Prostate gland (tissue), 2 donors: ENCODE measurements at regions not wholly inside any gene's neighbourhood (a gene's known extent, or its start where the extent isn't known, plus 50 kb on each side); places are given as distances from the start of the nearest gene placed in this dataset.

Experiments used
- CTCF ChIP-seq, 4 experiments: fragments of 200-600 bp in 2 of 4; fragments of 450-650 bp in 2 of 4; sonication (generic) in 2 of 4; IDR thresholded peaks; 1 replicate in 3 of 4; 2 replicates in 1 of 4; pipeline ENCODE4 v1.5.1; 2016 to 2019; ENCODE audit warnings: antibody characterized with exemption in 4 of 4, mild to moderate bottlenecking in 2 of 4, moderate library complexity in 2 of 4
- POLR2A ChIP-seq: fragments of 450-650 bp; IDR thresholded peaks from one replicate; pipeline ENCODE4 v1.6.1; 2016; ENCODE audit warnings: antibody characterized with exemption, mild to moderate bottlenecking

GRCh38 chr4:15147714-15148113, 145.4 kb downstream of the CPEB2 start:
- no peak for TF ChIP-seq POLR2A
- no peak for TF ChIP-seq CTCF (IDR thresholded peaks at IDR 0.05)
